BLaER1 (cell line): ENCODE measurements at regions not wholly inside any gene's neighbourhood (a gene's known extent, or its start where the extent isn't known, plus 50 kb on each side); places are given as distances from the start of the nearest gene placed in this dataset.

Experiments used
- H3K27ac ChIP-seq: shearing (Covaris generic); formaldehyde crosslinking; 2 replicates; pipeline ENCODE4 v1.8.1; 2022
- H3K27me3 ChIP-seq: shearing (Covaris generic); formaldehyde crosslinking; 2 replicates; pipeline ENCODE4 v1.8.1; 2022
- H3K36me3 ChIP-seq: shearing (Covaris generic); formaldehyde crosslinking; 2 replicates; pipeline ENCODE4 v1.8.1; 2022
- H3K4me1 ChIP-seq: shearing (Covaris generic); formaldehyde crosslinking; 2 replicates; pipeline ENCODE4 v1.8.1; 2022
- H3K4me2 ChIP-seq: shearing (Covaris generic); formaldehyde crosslinking; 2 replicates; pipeline ENCODE4 v1.8.1; 2022
- H3K4me3 ChIP-seq: shearing (Covaris generic); formaldehyde crosslinking; 2 replicates; pipeline ENCODE4 v1.8.1; 2022
- H3K9ac ChIP-seq: shearing (Covaris generic); formaldehyde crosslinking; 2 replicates; pipeline ENCODE4 v1.8.1; 2022
- H3K9me3 ChIP-seq: shearing (Covaris generic); formaldehyde crosslinking; 2 replicates; pipeline ENCODE4 v1.8.1; 2022
- H4K20me1 ChIP-seq: shearing (Covaris generic); formaldehyde crosslinking; 2 replicates; pipeline ENCODE4 v1.8.1; 2022
- Cebpa-rat ChIP-seq: shearing (Covaris generic); IDR thresholded peaks from 2 replicates; pipeline ENCODE4 v1.8.1; 2022

DNA sequence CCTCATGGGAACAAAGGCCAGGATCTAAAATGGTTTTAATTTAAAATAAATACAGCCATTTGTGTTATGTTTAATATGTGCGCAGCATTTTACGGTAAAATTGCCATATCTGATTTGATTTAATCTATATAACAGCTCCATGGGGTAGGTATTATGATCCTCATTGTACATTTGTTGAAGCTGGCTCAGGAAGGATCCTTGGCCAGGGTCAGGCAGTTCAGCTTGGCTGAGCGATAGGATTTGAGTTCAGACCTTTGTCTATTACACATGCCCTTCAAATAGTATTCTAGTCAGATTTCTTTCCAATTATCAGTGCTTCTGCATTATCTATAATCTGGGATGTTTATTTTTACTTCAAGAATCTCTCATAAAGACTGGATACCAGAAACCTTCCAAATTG lies 950.4 kb upstream of the EEF2KMT start:
- Histone ChIP-seq H4K20me1 (no peaks in the 10 kb centered on the region), H3K4me3 (no peak overlapping the region), H3K36me3 (no peaks in the 10 kb centered on the region), H3K4me1 (peaks cover 8% of the 10 kb centered on the region), H3K27ac (no peak overlapping the region), H3K4me2 (no peak overlapping the region), H3K27me3 (no peaks in the 10 kb centered on the region), H3K9ac (no peak overlapping the region), H3K9me3 (no peaks in the 10 kb centered on the region)
- TF ChIP-seq Cebpa-rat, result no peak

DNA sequence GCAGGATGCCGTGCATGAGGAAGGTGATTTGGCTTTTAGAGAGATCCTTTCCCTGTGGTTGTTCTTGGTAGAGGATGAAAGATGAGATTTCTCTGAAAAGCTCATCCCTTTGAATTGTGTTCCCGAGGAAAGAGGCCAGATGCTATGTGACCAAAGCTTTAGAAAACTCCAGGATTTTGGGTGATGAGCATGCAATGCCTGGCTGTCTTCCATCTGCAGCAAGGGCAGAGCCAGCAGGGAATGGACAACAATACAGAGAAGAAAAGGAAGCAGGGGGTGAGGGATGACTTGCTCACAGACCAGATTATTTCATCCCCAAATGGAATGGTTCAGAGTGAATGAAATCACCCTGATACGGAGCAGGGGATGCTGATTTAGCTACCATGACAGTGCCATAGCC lies 949.7 kb upstream of the EEF2KMT start:
- Histone ChIP-seq H3K9me3 (no peaks in the 10 kb centered on the region), H3K4me1 (peaks cover 8% of the 10 kb centered on the region), H3K9ac (no peak overlapping the region), H3K36me3 (no peaks in the 10 kb centered on the region), H4K20me1 (no peaks in the 10 kb centered on the region), H3K27me3 (no peaks in the 10 kb centered on the region), H3K4me3 (no peak overlapping the region), H3K4me2 (no peak overlapping the region), H3K27ac (no peak overlapping the region)
- TF ChIP-seq Cebpa-rat, result no peak

DNA sequence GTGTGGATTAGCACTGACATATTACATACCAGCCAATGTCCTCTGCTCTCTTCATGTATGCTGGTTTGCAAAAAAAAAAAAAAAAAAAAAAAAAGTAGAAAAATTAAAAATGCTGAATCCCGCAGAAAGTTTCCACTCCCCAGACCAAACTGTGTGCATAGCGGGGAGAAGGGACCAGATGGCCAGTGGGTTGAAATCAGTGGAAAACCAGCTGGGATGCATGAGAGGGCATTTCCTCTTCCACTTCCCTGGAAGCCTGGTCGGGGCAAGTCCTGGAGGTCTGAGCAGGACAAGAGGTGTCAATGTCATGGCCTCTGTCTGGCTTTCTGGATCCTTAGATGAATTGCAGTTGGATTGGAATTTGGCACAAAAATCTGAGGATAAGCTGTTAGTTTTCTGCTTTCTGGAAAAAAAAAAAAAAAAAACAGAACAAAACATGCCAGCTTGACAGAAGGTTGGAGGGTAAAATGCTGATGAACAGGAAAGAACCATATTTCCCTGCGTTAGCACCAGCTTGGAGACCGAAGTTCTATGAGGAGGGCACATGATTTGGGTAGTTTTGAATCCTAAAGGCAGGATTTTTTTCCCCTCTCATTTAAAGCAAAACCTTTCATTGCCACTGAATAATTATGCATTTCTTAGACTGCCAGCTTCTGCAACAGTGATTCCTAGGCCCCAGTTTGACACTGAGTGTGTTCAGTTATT lies 941.5 kb upstream of the EEF2KMT start:
- no peak for TF ChIP-seq Cebpa-rat
- no peak overlapping the region for H3K4me2 ChIP-seq
- no peak overlapping the region for H3K9ac ChIP-seq
- no peak overlapping the region for H3K4me3 ChIP-seq
- no peaks in the 10 kb centered on the region for H3K9me3 ChIP-seq
- H3K36me3 ChIP-seq, result no peaks in the 10 kb centered on the region
- H4K20me1 ChIP-seq, result no peaks in the 10 kb centered on the region
- H3K27ac ChIP-seq, result no peak overlapping the region
- no peaks in the 10 kb centered on the region for H3K4me1 ChIP-seq
- no peaks in the 10 kb centered on the region for H3K27me3 ChIP-seq

DNA sequence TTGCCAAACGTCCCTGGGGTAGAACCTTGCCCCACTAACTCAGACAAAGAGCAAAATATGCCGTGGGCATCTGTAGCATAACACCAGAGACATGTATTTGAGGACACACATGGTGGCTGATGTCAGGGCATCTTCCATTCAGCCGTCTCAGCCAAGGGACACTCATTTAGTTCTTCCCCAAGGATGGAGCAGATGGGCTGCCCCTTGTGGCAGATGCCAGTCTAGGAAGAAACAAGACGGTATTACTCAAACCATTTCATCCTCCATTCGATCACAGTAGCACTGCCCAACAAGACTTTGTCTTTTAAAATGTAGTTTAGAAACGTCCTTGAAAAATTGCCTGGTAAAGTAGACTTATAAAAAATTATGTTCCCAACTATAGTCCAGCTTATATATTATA lies 937.6 kb upstream of the EEF2KMT start:
- Histone ChIP-seq H3K36me3 (no peaks in the 10 kb centered on the region), H3K4me3 (no peak overlapping the region), H3K4me2 (no peak overlapping the region), H3K9me3 (no peaks in the 10 kb centered on the region), H3K27ac (no peak overlapping the region), H3K4me1 (no peaks in the 10 kb centered on the region), H4K20me1 (no peaks in the 10 kb centered on the region), H3K27me3 (no peaks in the 10 kb centered on the region), H3K9ac (no peak overlapping the region)
- no peak for TF ChIP-seq Cebpa-rat

DNA sequence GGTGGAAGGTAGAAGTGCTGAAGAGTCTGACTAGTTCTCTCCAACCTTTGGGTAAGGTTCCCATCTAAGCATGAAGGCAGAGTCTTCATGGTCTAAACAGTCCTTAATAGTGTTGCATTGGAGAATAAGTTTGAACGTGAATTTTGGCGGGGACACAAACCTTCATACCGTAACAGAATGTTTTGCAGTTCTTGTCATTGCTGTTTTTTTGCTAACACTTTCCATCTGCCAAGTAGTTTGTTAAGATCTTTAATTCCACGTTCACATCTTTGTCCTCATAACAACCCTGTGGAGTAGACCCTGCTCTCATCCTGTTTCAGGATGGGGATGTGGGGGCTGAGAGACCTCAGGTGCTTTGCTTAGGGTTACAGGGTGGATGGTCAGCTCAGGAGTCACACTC lies 936.9 kb upstream of the EEF2KMT start:
- no peak for TF ChIP-seq Cebpa-rat
- Histone ChIP-seq H3K27ac (no peak overlapping the region), H3K9ac (no peak overlapping the region), H3K36me3 (no peaks in the 10 kb centered on the region), H3K4me2 (no peak overlapping the region), H3K9me3 (no peaks in the 10 kb centered on the region), H3K27me3 (no peaks in the 10 kb centered on the region), H4K20me1 (no peaks in the 10 kb centered on the region), H3K4me3 (no peak overlapping the region), H3K4me1 (no peaks in the 10 kb centered on the region)

DNA sequence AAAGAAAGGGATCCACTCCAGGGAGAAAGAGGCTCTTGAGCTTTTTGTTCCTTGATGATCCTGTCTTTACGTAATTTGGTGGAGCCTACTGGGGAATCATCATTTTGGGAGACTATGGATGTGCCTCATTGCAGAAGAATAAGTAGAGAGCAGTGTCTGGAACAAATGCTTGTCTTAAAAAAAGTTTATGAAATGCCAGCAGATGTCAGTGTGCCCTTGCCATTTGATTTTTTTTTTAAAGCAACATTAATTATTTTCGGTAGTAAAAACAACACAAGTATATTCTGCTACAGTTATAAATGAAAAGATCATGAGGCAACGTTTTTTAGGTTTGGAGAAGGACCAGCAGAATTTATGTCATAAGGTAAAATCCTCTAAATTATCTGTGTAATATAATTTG lies 934.8 kb upstream of the EEF2KMT start:
- Histone ChIP-seq H3K9me3 (no peaks in the 10 kb centered on the region), H3K27me3 (no peaks in the 10 kb centered on the region)

DNA sequence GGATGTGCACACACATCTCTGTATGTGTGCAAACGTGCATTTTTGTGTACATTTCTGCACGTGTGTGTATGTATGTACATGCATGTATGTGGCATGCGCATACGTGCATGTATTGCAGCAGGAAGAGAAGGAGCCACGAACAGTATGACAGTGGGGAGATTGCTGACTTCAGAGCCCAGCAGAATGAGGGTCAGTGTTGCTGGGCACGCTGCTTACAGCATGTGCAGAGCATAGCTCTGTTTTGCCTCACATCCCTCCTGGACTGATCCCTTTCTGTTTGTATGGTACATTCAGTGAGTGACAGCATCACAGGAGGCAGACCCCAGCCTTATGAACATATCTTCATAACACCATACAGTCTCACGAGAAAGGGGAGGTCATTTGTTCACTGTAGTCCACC lies 934.0 kb upstream of the EEF2KMT start:
- Histone ChIP-seq H3K9me3 (no peaks in the 10 kb centered on the region), H3K9ac (no peak overlapping the region), H3K4me1 (no peaks in the 10 kb centered on the region), H3K4me2 (no peak overlapping the region), H3K4me3 (no peak overlapping the region), H3K36me3 (no peaks in the 10 kb centered on the region), H4K20me1 (no peaks in the 10 kb centered on the region), H3K27me3 (no peaks in the 10 kb centered on the region), H3K27ac (no peak overlapping the region)
- no peak for TF ChIP-seq Cebpa-rat

More for the DNA sequence above, 934.8 kb upstream of the EEF2KMT start:
- H3K27ac ChIP-seq, result no peak overlapping the region
- no peak for TF ChIP-seq Cebpa-rat
- no peak overlapping the region for H3K9ac ChIP-seq
- no peaks in the 10 kb centered on the region for H3K36me3 ChIP-seq
- no peaks in the 10 kb centered on the region for H3K4me1 ChIP-seq
- H3K4me3 ChIP-seq, result no peak overlapping the region
- no peaks in the 10 kb centered on the region for H4K20me1 ChIP-seq
- H3K4me2 ChIP-seq, result no peak overlapping the region

DNA sequence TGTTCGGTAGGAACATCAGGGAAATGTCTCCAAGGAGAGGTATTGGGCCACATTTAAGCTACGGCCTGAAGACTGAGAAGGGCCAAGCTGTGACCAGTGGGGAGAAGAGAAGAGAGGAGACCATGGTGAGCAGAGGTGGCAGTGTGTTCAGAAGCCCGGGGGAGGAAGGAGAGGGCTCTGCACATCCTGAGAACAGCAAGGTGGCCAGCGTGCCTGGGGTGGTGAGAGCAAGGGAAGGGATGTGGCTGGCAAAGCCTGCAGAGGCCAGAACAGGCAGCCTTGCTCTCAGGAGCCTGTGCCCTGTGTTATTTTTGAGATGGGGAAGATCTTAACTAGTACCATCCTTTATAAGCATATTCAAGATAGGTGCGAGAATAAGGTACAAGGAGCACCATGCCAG lies 933.5 kb upstream of the EEF2KMT start:
- H3K9me3 ChIP-seq, result no peaks in the 10 kb centered on the region
- no peaks in the 10 kb centered on the region for H3K36me3 ChIP-seq
- no peaks in the 10 kb centered on the region for H4K20me1 ChIP-seq
- no peaks in the 10 kb centered on the region for H3K4me1 ChIP-seq
- no peak overlapping the region for H3K27ac ChIP-seq
- no peak for TF ChIP-seq Cebpa-rat
- no peak overlapping the region for H3K9ac ChIP-seq
- H3K27me3 ChIP-seq, result no peaks in the 10 kb centered on the region
- H3K4me3 ChIP-seq, result no peak overlapping the region
- H3K4me2 ChIP-seq, result no peak overlapping the region

DNA sequence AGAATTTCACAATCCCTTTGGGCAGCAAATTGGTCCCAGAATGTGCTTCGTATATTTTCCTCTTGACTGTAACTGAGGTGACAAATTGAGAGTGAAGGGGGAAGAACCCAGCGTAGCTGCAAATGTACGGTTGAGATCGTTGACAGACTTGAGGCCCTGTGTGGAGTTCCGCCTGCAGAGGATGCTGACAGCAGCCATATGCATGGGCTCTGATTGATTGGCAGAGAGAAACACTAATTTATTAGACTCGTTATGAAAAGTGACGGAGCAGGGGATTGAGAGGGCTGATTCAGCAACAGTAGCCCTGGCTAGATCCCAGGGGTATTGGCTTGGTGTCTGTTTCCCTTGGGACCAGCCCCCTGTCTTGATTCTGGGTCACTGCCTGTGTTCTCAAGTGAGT lies 930.1 kb upstream of the EEF2KMT start:
- Histone ChIP-seq H3K4me2 (no peak overlapping the region), H4K20me1 (no peaks in the 10 kb centered on the region), H3K9ac (no peak overlapping the region), H3K9me3 (no peaks in the 10 kb centered on the region), H3K27ac (no peak overlapping the region), H3K36me3 (no peaks in the 10 kb centered on the region), H3K27me3 (no peaks in the 10 kb centered on the region), H3K4me3 (no peak overlapping the region), H3K4me1 (peaks cover 14% of the 10 kb centered on the region)
- no peak for TF ChIP-seq Cebpa-rat

DNA sequence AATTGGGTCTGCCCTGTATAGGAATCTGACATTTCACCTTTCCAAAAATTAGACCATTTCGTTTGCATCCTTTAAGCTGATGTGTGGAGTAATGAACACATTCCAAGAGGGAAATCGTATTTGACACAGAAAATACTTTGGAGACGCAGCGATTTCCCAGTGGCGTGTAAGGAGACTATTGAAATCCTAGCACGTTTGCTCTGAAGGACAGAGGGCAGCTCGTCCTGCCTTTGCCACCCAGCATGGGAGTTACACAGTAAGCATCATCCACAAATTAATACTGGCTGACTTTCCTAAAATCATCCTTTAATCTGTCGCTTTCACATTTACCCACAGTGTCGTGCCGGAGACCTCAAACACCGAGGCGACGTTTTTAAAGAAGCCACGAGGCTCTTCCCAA lies 925.9 kb upstream of the EEF2KMT start:
- H3K27me3 ChIP-seq, result no peaks in the 10 kb centered on the region
- no peak overlapping the region for H3K9ac ChIP-seq
- no peak overlapping the region for H3K4me3 ChIP-seq
- H3K36me3 ChIP-seq, result no peaks in the 10 kb centered on the region
- no peak overlapping the region for H3K4me2 ChIP-seq
- H3K9me3 ChIP-seq, result peaks cover 8% of the 10 kb centered on the region; the same call in 1 of the 2 replicates
- no peak for TF ChIP-seq Cebpa-rat
- peaks cover 14% of the 10 kb centered on the region for H3K4me1 ChIP-seq
- H4K20me1 ChIP-seq, result no peaks in the 10 kb centered on the region
- H3K27ac ChIP-seq, result no peak overlapping the region
